ENCODE measurements at regions not wholly inside any gene's neighbourhood (a gene's known extent, or its start where the extent isn't known, plus 50 kb on each side); places are given as distances from the start of the nearest gene placed in this dataset.

GRCh38 chr2:41903474-41904135 is 144.2 kb upstream of the PKDCC start:
- DNase-seq = no peak

DNA sequence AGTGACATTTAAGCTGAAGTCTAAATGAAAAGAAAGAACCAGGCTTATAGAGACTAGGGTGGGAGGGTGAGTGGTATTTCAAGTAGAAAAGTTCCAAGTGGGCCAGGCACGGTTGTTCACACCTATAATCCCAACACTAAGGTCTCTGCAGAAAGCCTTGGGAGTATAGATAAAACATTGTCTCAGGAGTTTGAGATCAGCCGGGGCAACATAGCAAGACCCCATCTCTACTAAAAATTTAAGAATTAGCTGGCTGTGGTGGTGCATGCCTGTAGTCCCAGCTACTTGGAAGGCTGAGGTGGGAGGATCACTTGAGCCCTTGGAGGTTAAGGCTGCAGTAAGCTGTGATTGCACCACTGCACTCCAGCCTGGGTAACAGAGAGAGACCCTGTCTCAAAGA is 143.4 kb upstream of the PKDCC start:
- no peak for DNase-seq

- no peak for DNase-seq
Observed at GRCh38 chr2:41905597-41906337, 142.1 kb upstream of the PKDCC start.

- DNase-seq = no peak
Observed at GRCh38 chr2:41906338-41906725, 141.5 kb upstream of the PKDCC start.

DNA sequence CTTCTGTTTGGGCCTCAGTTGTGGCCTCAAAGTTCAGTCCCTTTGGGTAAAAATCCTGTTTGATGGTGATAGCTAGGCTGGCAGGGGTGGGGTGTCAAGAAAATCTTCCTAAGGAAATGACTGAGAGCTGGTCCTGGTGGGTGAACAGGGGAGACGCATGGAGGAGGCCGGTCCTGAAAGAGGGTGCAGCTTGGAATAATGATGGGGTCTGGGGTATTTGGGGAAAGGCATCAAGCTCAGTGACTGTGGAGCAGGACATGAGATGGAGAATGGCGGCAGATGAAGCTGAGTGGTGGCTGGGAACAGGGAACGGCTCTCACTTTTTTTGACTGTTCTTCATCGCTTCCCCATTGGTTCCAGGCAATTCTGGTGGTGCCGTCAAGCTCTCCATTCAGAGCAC is 140.7 kb upstream of the PKDCC start:
- no peak for DNase-seq

DNA sequence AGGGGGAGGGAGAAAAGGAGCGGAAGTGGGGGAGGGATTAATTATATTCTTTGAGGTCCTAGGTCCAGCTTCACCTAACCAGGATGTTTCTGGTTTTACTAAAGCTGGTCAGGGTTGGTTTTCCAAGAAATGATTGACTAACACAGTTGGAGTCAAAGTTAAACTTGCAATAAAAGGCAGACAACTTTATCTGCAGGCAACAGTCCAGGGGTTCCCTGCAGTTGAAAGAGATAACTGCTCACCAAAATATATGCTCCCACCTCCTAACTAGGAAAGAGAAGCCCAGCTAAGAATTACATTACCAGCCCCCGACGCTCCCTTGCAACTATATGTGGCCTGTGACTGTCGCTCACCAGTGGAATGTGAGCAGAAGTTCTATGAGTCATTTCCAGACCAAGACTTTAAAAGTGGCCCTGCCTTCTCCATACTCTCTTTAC is 140.0 kb upstream of the PKDCC start:
- DNase-seq = no peak

DNA sequence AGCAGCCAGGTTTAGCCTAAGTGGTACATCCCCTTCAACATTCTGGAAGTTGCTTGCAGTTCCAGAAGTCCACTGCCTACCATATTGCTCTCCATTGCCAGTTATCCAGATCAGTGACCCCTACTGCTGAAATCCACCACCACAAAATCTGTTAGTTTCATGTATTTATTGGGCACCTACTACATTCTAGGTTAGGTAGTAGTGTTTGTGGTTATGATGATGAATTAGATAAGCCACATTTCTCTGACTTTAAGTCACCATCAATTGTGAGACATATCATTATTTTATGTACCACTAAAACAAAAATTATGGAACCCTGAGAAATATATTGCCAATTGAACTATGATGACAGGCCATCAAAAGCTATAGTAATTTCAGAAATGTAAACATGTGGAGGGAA is 139.5 kb upstream of the PKDCC start:
- no peak for DNase-seq

DNA sequence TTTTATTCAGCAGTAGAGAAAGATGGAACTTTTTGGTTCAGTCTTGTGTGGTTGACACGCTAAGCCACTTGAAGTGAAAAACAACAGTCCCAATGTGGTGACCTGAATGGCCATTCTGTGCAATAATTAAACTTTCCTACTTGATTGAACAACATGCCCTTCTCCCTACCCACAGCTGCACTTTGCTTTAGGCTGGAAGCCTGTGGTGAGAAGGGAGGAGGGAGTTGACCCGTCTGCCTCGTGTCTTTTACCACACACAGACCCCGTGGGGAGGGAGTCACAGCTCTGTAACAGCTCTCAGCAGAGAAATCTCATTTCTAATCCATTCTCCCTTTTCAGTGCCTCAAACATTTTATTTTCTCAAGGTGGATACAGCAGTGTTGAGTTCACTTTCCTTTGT is 138.2 kb upstream of the PKDCC start:
- DNase-seq = no peak

DNA sequence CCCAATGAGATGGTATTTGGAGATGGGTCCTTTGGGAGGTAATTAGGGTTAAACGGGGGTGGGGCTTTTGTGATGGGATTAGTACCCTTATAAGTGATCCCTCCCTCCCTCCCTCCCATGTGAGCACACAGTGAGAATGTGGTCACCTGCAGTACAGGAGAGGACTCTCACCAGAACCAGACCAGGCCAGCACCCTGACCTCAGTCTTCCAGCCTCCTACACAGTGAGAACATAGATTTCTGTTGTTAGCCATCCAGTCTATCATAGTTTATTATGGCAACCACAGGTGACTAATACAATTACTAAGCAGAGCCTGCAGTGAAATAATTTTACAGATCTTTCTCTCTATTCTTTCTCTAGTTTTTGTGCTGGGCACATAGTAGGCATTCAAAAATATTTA is 137.7 kb upstream of the PKDCC start:
- DNase-seq = no peak

DNA sequence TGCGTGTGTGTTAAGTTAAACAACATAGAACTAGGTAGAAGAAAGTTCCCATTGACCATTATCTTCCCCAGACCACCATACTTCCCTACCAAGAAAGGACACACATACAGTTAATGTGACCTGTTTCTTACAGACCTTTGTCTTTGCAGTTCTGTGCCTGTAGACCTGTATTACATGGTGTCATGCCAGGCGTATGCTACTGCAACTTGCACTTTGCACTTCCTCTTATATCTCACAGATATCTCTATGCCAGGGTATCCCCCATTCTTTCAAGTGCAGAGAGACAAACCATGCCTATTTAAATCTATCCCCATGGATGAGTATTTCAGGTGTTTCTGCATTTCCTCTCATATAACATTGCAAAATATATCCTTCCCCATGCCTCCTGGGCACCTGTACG is 136.8 kb upstream of the PKDCC start:
- no peak for DNase-seq

- DNase-seq = no peak
Observed at GRCh38 chr2:41912337-41912736, 135.5 kb upstream of the PKDCC start.

GRCh38 chr2:41912776-41913175 is 135.0 kb upstream of the PKDCC start:
- DNase-seq = no peak

DNA sequence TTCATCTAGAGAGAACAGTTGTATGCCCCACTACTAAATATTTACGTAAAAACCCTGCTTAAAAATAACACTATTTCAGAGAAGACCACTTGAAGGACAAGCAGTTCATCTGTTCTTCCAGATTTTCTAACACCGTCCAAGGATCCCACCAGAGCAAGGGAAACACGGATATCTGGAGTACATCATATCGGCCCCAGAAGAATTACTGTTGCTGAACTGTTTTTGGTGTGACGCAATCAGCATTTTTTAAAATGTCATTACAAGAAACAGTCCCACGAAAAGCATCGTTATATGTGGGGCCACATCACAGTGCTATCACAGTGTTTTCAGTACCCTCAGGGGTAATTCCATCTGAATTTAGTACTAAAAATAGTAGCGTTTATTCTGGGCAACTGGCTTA is 134.5 kb upstream of the PKDCC start:
- no peak for DNase-seq

GRCh38 chr2:41913921-41914609 is 133.8 kb upstream of the PKDCC start:
- DNase-seq = no peak

DNA sequence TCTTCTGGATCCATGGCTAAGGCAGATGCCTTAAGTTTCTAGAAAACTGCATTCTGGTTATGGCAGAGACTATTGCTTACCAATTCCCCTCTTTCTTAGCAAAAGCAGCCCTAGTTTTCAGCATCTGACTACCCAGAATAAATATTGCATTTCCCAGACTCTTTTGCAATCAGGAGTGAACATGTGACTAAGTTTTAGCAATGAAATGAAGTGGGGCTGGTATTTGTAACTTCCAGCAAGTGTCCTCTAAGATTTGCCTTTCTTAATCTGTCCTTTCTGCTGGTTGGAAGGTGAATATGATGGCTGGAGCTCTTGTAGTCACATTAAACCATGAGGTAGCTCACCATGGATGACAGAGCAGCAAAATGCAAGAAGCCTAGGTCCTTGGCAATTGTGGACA is 132.9 kb upstream of the PKDCC start:
- no peak for DNase-seq

- DNase-seq = no peak
Observed at GRCh38 chr2:41916177-41916576, 131.6 kb upstream of the PKDCC start.

- no peak for DNase-seq
Observed at GRCh38 chr2:41917587-41917986, 130.2 kb upstream of the PKDCC start.

DNA sequence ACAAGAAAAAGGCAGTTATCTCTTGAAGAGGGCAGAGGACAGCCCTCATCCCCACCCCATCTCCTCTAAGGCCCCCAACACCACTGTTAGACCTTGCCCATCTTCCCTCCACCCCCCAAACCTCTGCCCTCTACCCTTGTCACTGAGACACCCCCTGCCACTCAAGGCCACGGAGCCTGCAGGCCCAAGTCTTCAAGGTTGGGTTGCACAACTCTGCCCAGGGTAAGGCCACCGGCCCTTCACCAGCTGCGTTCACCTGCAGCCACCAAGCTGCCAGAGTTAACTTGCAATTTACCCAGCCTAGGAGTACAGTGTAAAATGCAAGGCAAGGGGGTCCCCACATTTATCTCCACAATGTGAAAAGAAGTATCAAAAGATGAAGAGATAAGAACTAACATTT is 128.7 kb upstream of the PKDCC start:
- DNase-seq = no peak

- DNase-seq = no peak
Observed at GRCh38 chr2:41920181-41920580, 127.6 kb upstream of the PKDCC start.

DNA sequence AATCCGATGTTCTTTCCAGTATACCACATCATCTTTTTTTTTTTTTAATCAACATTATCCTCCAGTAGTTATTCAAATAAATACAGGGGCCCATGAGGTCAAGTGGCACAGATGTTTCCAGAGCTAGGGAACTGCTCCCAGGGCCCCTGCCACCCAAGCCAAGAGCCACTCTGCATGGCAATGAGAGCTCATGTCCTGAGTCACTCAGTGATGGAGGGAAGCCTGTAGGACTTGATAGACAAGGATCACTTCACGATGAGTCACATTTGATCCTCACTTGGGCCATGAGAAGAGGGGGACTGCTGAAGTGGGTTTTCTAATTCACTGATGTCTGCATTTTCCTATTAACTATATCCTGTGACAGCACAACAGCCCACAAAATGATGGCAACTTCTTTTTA is 127.0 kb upstream of the PKDCC start:
- no peak for DNase-seq

GRCh38 chr2:41922177-41922576 is 125.6 kb upstream of the PKDCC start:
- DNase-seq = no peak

GRCh38 chr2:41923156-41923786 is 124.5 kb upstream of the PKDCC start:
- DNase-seq = no peak

DNA sequence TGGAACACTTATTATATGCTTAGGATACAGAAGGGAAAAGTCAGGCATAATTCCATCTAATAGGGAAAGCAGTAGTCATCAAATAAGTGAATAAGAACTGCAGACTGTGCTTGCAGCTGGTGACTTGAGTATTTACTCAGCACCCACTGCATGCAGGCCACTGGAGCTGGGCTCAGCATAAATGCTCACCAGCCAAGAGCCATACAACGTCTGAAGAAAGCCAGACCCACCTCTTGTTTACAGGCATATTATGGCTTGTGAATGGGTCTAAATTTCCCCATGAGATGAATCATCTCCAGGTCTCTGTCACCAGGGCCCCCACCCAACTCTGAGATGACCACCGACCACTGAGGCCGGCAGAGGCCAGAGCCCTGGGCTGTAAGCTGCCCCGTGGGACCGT is 123.8 kb upstream of the PKDCC start:
- DNase-seq = no peak
